Colonic mucosa (tissue), 4 donors: ENCODE measurements at regions not wholly inside any gene's neighbourhood (a gene's known extent, or its start where the extent isn't known, plus 50 kb on each side); places are given as distances from the start of the nearest gene placed in this dataset.

Source experiments
- DNase-seq: peaks from one replicate; pipeline ENCODE4 v3.0.0-alpha.2; 2020
- H3K27ac ChIP-seq: fragments of 200-600 bp; one replicate; pipeline ENCODE4 v1.8.0; 2021
- H3K27me3 ChIP-seq: fragments of 200-600 bp; one replicate; pipeline ENCODE4 v1.8.0; 2021
- H3K36me3 ChIP-seq: fragments of 200-600 bp; one replicate; pipeline ENCODE4 v1.8.0; 2021
- H3K4me1 ChIP-seq: fragments of 200-600 bp; one replicate; pipeline ENCODE4 v1.8.0; 2021; ENCODE audit warnings: mild to moderate bottlenecking
- H3K4me3 ChIP-seq: fragments of 200-600 bp; one replicate; pipeline ENCODE4 v1.8.0; 2021
- H3K9ac ChIP-seq, 2 donors: one replicate each; pipeline ENCODE4 v1.7.0; 2013; ENCODE audit warnings: control low read depth in 2 of 2, low read depth in 2 of 2, low read length in 2 of 2
- H3K9me3 ChIP-seq: fragments of 200-600 bp; one replicate; pipeline ENCODE4 v1.8.0; 2021
- intact Hi-C: fragments of 100-400 bp; cut with DNase I; formaldehyde crosslinking; loops from one replicate; pipeline ENCODE4 v1.14.1; 2022
- TF ChIP-seq, protein P1 (sequence below): fragments of 200-600 bp; IDR thresholded peaks from one replicate; pipeline ENCODE4 v1.8.0; 2022; ENCODE audit warnings: antibody characterized with exemption, mild to moderate bottlenecking
- donor health status: healthy.
- donor health status: DM: no; HTN: no; CAD: no.
- donor health status: DM: no; HTN: no; CAD: no.

DNA sequence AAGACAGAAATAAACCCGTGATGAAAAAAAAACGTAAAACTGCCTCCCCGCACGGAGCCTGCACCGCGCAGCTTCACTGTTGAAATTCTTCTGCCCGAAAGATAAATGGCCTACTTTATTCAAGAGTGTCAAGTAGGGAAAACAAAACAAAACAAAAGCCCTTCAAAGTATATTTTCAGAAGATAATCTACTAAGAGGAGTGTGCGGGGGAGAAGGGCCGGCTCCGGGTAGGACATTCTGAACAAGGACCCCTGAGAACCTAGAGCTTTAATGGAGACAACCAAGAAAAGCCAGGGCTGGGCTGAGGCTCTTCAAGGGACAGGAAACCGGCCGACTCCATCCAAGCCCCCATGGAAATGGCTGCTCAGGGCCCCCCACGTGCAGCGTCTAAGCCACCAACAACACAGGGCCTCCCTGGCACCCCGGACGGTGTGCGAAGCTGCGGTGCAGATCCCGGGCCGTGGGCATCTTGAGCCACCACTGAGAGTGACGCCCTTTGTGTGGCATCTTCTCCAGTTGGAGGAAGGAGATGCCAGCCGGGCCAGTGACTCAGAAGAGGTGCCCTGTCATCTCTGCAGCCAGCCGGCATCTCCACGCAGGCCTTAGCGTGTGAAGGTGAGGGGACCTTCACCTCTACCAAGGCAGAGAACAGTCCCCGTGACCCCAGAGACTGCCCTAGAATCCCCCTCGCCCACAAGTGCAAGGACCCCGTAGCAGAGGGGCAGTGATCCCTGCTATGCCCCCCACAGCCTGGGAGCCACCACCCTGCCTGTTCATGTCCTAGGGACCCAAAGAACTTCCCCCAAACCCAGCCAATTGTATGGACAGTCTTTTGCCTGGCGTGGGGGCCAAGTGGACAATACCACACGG is 250.8 kb downstream of the C16orf95 start:
- H3K9ac ChIP-seq: no peak overlapping the region

DNA sequence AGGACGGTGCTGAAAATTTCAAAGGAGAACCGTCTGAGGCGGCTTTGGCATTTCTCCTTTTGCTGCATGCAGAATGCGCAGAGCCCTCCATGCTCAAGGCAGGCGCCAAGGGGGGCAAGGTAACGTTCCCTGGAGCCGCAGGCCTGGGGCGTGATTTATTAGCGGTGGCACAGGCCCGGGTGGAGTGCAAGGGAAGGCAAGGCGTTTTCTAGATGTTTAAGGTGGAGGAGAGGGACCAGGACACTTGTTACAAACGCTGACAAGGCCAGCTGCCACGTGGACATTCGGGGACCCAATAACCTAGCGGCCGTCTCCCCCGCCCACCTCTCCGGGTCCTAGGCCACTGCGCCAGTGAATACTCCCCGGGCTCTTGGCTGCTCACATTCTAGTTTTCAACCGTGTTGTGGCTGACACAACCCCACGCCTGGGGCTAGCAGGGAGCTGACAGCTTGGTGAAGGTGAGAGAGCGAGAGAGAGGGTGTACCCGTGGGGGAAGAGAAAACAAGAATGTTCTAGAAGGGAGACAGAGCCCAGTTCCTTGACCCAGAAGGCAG is 250.1 kb downstream of the C16orf95 start:
- H3K4me3 ChIP-seq: no peak overlapping the region
- no peaks in the 10 kb centered on the region for H3K27me3 ChIP-seq
- H3K27ac ChIP-seq: no peak overlapping the region
- intact Hi-C loops: loop anchor here (10.0 kb wide), 1 partner anchor 208 kb away; no protein-coding TSS in a partner anchor
- DNase-seq: no peak
- H3K9me3 ChIP-seq: no peaks in the 10 kb centered on the region
- no peaks in the 10 kb centered on the region for H3K4me1 ChIP-seq
- no peak overlapping the region for H3K9ac ChIP-seq
- TF ChIP-seq, protein P1, sequence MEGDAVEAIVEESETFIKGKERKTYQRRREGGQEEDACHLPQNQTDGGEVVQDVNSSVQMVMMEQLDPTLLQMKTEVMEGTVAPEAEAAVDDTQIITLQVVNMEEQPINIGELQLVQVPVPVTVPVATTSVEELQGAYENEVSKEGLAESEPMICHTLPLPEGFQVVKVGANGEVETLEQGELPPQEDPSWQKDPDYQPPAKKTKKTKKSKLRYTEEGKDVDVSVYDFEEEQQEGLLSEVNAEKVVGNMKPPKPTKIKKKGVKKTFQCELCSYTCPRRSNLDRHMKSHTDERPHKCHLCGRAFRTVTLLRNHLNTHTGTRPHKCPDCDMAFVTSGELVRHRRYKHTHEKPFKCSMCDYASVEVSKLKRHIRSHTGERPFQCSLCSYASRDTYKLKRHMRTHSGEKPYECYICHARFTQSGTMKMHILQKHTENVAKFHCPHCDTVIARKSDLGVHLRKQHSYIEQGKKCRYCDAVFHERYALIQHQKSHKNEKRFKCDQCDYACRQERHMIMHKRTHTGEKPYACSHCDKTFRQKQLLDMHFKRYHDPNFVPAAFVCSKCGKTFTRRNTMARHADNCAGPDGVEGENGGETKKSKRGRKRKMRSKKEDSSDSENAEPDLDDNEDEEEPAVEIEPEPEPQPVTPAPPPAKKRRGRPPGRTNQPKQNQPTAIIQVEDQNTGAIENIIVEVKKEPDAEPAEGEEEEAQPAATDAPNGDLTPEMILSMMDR: no peak
- H3K36me3 ChIP-seq: no peaks in the 10 kb centered on the region

More for the DNA sequence above, 250.8 kb downstream of the C16orf95 start:
- no peak for DNase-seq
- Histone ChIP-seq H3K27me3 (no peaks in the 10 kb centered on the region), H3K4me1 (no peaks in the 10 kb centered on the region), H3K27ac (no peak overlapping the region), H3K36me3 (no peaks in the 10 kb centered on the region), H3K9me3 (no peaks in the 10 kb centered on the region), H3K4me3 (no peak overlapping the region)
- intact Hi-C loops: loop anchor here (10.0 kb wide), 1 partner anchor 208 kb away; no protein-coding TSS in a partner anchor
- TF ChIP-seq, protein P1: no peak

DNA sequence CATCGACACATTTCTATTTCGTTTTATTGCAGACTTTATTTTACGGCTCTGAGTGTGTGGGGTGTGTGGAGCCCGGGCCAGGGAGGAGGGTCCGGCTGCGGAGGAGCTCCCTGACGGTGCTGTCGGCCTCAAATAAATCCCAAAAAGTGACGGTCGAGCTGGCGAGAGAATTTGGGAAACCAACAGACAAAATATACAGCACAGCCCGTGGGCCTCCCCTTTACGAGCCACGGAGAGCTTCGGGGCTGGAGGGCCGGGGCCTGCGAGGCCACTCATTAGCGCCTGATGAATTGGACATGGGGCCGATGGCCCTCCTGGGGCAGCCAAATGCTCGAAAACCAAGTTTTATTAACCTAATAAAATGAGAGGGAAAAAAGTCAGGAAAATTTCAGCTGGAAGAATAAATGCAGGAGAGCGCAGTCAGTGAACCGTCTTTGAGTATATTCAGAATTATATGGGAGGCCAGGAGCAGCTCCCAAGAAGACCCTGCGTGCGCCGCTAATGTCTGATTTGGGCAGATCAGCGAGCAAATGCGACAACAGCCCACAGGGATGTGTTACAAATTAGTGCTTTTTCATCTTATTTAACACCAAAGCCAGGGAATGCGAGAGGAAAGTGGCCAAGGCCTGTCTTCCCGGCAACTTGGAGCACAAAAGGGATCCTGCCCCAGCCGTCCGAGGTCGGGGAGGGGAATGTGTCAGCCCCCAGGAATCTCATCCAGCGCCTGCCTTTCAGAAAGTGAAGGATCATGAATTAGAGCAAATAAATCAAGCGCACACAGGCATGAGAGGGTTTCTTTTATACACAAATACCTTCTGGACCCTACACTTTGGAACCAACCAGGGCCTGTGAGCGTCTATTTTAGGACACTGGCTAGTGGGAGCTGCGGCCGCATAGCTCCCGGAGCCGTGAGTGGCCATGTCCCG is 249.1 kb downstream of the C16orf95 start:
- no peak for DNase-seq
- Histone ChIP-seq H3K27me3 (no peaks in the 10 kb centered on the region), H3K9ac (no peak overlapping the region), H3K4me3 (no peak overlapping the region), H3K4me1 (no peaks in the 10 kb centered on the region), H3K27ac (no peak overlapping the region), H3K36me3 (no peaks in the 10 kb centered on the region), H3K9me3 (no peaks in the 10 kb centered on the region)
- intact Hi-C loops: loop anchor here (10.0 kb wide), 1 partner anchor 207 kb away; no protein-coding TSS in a partner anchor
- TF ChIP-seq, protein P1: no peak

DNA sequence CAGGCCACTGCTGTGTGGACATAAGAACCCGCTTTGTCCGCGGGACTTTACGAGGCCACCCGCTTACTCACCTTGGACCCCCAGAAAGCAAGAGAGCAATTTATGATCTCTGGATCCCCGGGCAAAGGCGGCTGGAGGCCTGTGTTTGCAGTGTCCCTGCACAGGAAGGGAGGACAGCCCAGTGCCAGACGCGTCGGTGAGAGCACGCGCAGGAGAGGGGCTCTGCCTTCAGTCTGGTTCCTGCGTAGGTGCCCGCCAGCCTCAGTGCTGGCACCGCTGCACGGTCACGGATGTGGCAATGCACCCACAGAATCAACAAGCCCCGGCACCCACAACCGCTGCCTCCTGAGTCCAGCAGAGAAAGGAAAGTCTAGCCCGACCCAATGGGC is 248.4 kb downstream of the C16orf95 start:
- H3K4me1 ChIP-seq: no peaks in the 10 kb centered on the region
- no peak overlapping the region for H3K4me3 ChIP-seq
- intact Hi-C loops: loop anchor here (10.0 kb wide), 1 partner anchor 206 kb away; no protein-coding TSS in a partner anchor
- H3K9ac ChIP-seq: no peak overlapping the region
- TF ChIP-seq, protein P1: no peak
- H3K27me3 ChIP-seq: no peaks in the 10 kb centered on the region
- no peaks in the 10 kb centered on the region for H3K9me3 ChIP-seq
- no peaks in the 10 kb centered on the region for H3K36me3 ChIP-seq
- no peak overlapping the region for H3K27ac ChIP-seq
- DNase-seq: no peak

DNA sequence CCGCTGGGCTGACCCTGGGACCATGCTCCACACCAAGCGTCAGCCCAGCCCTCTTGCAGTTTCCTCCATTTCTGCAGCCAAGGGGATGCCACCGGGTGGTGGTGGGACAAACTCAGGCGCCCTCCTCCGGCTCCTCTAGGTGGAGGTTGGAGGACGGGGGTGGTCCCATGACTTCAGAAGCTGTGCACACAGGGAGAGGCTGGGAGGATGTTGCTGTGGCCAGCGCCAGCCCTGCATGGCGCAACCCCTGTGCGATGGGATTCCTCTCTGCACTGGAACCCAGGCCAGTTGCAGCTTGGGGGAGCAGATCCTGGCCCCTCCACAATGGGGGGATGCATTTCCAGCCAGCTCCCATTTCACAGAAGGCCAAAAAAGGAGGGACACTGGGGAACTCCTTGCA is 246.5 kb downstream of the C16orf95 start:
- Histone ChIP-seq H3K36me3 (no peaks in the 10 kb centered on the region), H3K9ac (no peak overlapping the region), H3K27ac (no peak overlapping the region), H3K27me3 (no peaks in the 10 kb centered on the region), H3K4me3 (no peak overlapping the region), H3K9me3 (no peaks in the 10 kb centered on the region), H3K4me1 (no peaks in the 10 kb centered on the region)
- intact Hi-C loops: no loop called here
- no peak for DNase-seq
- TF ChIP-seq, protein P1: no peak
